ENCODE measurements at regions not wholly inside any gene's neighbourhood (a gene's known extent, or its start where the extent isn't known, plus 50 kb on each side); places are given as distances from the start of the nearest gene placed in this dataset.

- FAIRE-seq = no peak
- POLR2A ChIA-PET (ENCODE audit: partially characterized antibody) = no interaction called here
- no peak for TF ChIP-seq YY1 (IDR thresholded peaks at IDR 0.05; ENCODE audit: low read depth, low read length)
These were observed 265.3 kb upstream of the TGFBR2 start for GRCh38 chr3:30341079-30341478.

More at GRCh38 chr3:30341079-30341478, 265.3 kb upstream of the TGFBR2 start:
- Histone ChIP-seq H3K23me2 (ENCODE audit: low read depth, low read length) (no peaks in the 10 kb centered on the region), H3K36me3 (ENCODE audit: control insufficient read depth in 2 of 4, insufficient read depth in 4 of 4, low read length in 3 of 4) (no peaks in the 10 kb centered on the region), H2BK15ac (ENCODE audit: low read length) (no peak overlapping the region), H3K18ac (ENCODE audit: extremely low read depth, low read length) (no peak overlapping the region), H2AK5ac (ENCODE audit: low read depth, low read length) (no peak overlapping the region), H3K9me3 (ENCODE audit: insufficient read depth in 2 of 2, low read depth in 1 of 2, low read length in 1 of 2) (no peaks in the 10 kb centered on the region), H2BK12ac (ENCODE audit: low read depth, low read length) (no peak overlapping the region), H3K79me2 (ENCODE audit: control insufficient read depth in 1 of 2, insufficient read depth in 2 of 2, low read length in 2 of 2) (no peaks in the 10 kb centered on the region), H3K4me3 (ENCODE audit: extremely low read depth in 1 of 4, insufficient read depth in 2 of 4, low read depth in 3 of 4, low read length in 4 of 4) (no peak overlapping the region), H4K8ac (ENCODE audit: extremely low read depth, insufficient read depth, low read length) (no peak overlapping the region), H3K23ac (ENCODE audit: insufficient read length) (no peak overlapping the region), H3K4me2 (ENCODE audit: insufficient read depth in 1 of 2, low read depth in 2 of 2, low read length in 2 of 2) (no peak overlapping the region), H4K91ac (replicated peaks; ENCODE audit: insufficient read length, low read length) (no peak overlapping the region), H2AFZ (ENCODE audit: low read length) (no peak overlapping the region), H2BK120ac (replicated peaks; ENCODE audit: low read depth, low read length) (no peak overlapping the region), H3K14ac (ENCODE audit: insufficient read length) (no peak overlapping the region), H3K79me1 (ENCODE audit: low read depth, low read length) (no peaks in the 10 kb centered on the region), H3K27ac (ENCODE audit: low read depth, low read length) (no peak overlapping the region), H3K56ac (replicated peaks; ENCODE audit: insufficient read length, low read depth, low read length) (no peak overlapping the region), H2BK5ac (ENCODE audit: low read depth, low read length) (no peak overlapping the region), H3K4me1 (replicated peaks in 1 of 4; ENCODE audit: control insufficient read depth in 3 of 4, insufficient read depth in 4 of 4, low read length in 3 of 4) (no peaks in the 10 kb centered on the region), H2BK20ac (ENCODE audit: low read length) (no peak overlapping the region), H3K4ac (replicated peaks; ENCODE audit: insufficient read length, low read depth, low read length) (no peak overlapping the region), H3K27me3 (replicated peaks in 1 of 4; ENCODE audit: control insufficient read depth in 3 of 4, extremely low read depth in 1 of 4, insufficient read depth in 3 of 4, low read length in 3 of 4) (no peaks in the 10 kb centered on the region), H3K9ac (replicated peaks in 1 of 4; ENCODE audit: extremely low read depth in 1 of 4, low read depth in 3 of 4, low read length in 3 of 4) (no peak overlapping the region), H4K5ac (ENCODE audit: insufficient read length, low read depth, low read length) (no peak overlapping the region), H4K20me1 (replicated peaks in 1 of 2; ENCODE audit: control insufficient read depth in 1 of 2, insufficient read depth in 2 of 2, low read length in 2 of 2) (no peaks in the 10 kb centered on the region)
- 68% methylated on average over 2 of the region's 2 CpGs; no CpG with 5 or more reads in 1 of the 2 experiments for WGBS, 2 experiments (ENCODE audit: extremely low coverage in 1 of 2, insufficient coverage in 1 of 2, insufficient read length in 1 of 2, insufficient replicate concordance in 2 of 2, low coverage in 1 of 2, low lambda C conversion rate in 2 of 2, missing lambda C conversion rate in 1 of 2)
- CTCF ChIA-PET (ENCODE audit: partially characterized antibody) = interaction anchor here (0.7 to 1.4 kb wide), 3 partner anchors 17 to 428 kb away, joined by 3 to 4 read pairs (median 4); no protein-coding TSS in a partner anchor
- DNase-seq (ENCODE audit: low read depth in 1 of 2, low spot score in 2 of 2) = no peak
